ENCODE measurements at regions not wholly inside any gene's neighbourhood (a gene's known extent, or its start where the extent isn't known, plus 50 kb on each side); places are given as distances from the start of the nearest gene placed in this dataset.

- H3K4me3 ChIP-seq (ENCODE audit: low read length) = no peak overlapping the region
- no peak for DNase-seq (ENCODE audit: low read depth)
- no peak for TF ChIP-seq CTCF (conservative IDR thresholded peaks at IDR 0.05; ENCODE audit: low read depth, low read length)
These were observed 105.1 kb upstream of the FOXN2 start for GRCh38 chr2:48209214-48209885.

- no peak for DNase-seq (ENCODE audit: low read depth)
- no peak for TF ChIP-seq CTCF (conservative IDR thresholded peaks at IDR 0.05; ENCODE audit: low read depth, low read length)
- H3K4me3 ChIP-seq (ENCODE audit: low read length) = no peak overlapping the region
These were observed 104.3 kb upstream of the FOXN2 start for GRCh38 chr2:48210189-48210588.

- TF ChIP-seq CTCF (conservative IDR thresholded peaks at IDR 0.05; ENCODE audit: low read depth, low read length) = no peak
- no peak for DNase-seq (ENCODE audit: low read depth)
- no peak overlapping the region for H3K4me3 ChIP-seq (ENCODE audit: low read length)
These were observed 100.8 kb upstream of the FOXN2 start for GRCh38 chr2:48213646-48214045.

GRCh38 chr2:48218169-48218568 is 96.3 kb upstream of the FOXN2 start:
- H3K4me3 ChIP-seq (ENCODE audit: low read length) = no peak overlapping the region
- no peak for TF ChIP-seq CTCF (conservative IDR thresholded peaks at IDR 0.05; ENCODE audit: low read depth, low read length)
- no peak for DNase-seq (ENCODE audit: low read depth)

- TF ChIP-seq CTCF (conservative IDR thresholded peaks at IDR 0.05; ENCODE audit: low read depth, low read length) = no peak
- DNase-seq (ENCODE audit: low read depth) = no peak
These were observed 95.3 kb upstream of the FOXN2 start for GRCh38 chr2:48219234-48219554.

GRCh38 chr2:48219555-48220436 is 94.7 kb upstream of the FOXN2 start:
- TF ChIP-seq CTCF (conservative IDR thresholded peaks at IDR 0.05; ENCODE audit: low read depth, low read length) = no peak
- DNase-seq (ENCODE audit: low read depth) = no peak
- H3K4me3 ChIP-seq (ENCODE audit: low read length) = no peak overlapping the region

More at GRCh38 chr2:48219234-48219554, 95.3 kb upstream of the FOXN2 start:
- no peak overlapping the region for H3K4me3 ChIP-seq (ENCODE audit: low read length)

- DNase-seq (ENCODE audit: low read depth) = no peak
- H3K4me3 ChIP-seq (ENCODE audit: low read length) = no peak overlapping the region
- TF ChIP-seq CTCF (conservative IDR thresholded peaks at IDR 0.05; ENCODE audit: low read depth, low read length) = no peak
These were observed 94.0 kb upstream of the FOXN2 start for GRCh38 chr2:48220501-48220900.

All from retinal pigment epithelial cell (primary cell).